ENCODE measurements at regions not wholly inside any gene's neighbourhood (a gene's known extent, or its start where the extent isn't known, plus 50 kb on each side); places are given as distances from the start of the nearest gene placed in this dataset.

GRCh38 chr5:53817183-53817582 lies 256.7 kb downstream of the NDUFS4 start:
- TF ChIP-seq TAF1 (IDR thresholded peaks at IDR 0.05; ENCODE audit: low read depth) (no peak), TEAD4 (IDR thresholded peaks at IDR 0.05) (no peak), YY1 (IDR thresholded peaks at IDR 0.05; ENCODE audit: low read depth) (no peak), CEBPB (IDR thresholded peaks at IDR 0.05) (no peak), CREB1 (IDR thresholded peaks at IDR 0.05; ENCODE audit: low read depth) (no peak), USF1 (IDR thresholded peaks at IDR 0.05) (no peak), MAX (IDR thresholded peaks at IDR 0.05) (no peak)
